Skin of body (tissue), 1 donor: ENCODE measurements at regions not wholly inside any gene's neighbourhood (a gene's known extent, or its start where the extent isn't known, plus 50 kb on each side); places are given as distances from the start of the nearest gene placed in this dataset. TPM values are rescaled to one million over a fixed set of nuclear protein-coding genes. Genes with fewer than 3 reads are reported as not detected.

Experiments used
- small RNA-seq: library from RNA; depleted of rRNA; stranded (forward); fragments of <200 nt; gene quantifications from one replicate; pipeline ENCODE3, GENCODE V24; 2014; ENCODE audit warnings: low replicate concordance

Small RNA genes lying in the stretch of these regions (small RNA-seq; reads per million reads assigned to genes)
- gene RF00019 = not detected
- gene RNU4-63P = not detected
